GM12892 (cell line): ENCODE measurements at regions not wholly inside any gene's neighbourhood (a gene's known extent, or its start where the extent isn't known, plus 50 kb on each side); places are given as distances from the start of the nearest gene placed in this dataset.

Experiments
- POLR2A ChIP-seq: IDR thresholded peaks from 2 replicates; pipeline ENCODE4 v1.6.1; 2011; ENCODE audit warnings: low read depth, low read length, control low read depth
- POLR2AphosphoS5 ChIP-seq: IDR thresholded peaks from 2 replicates; pipeline ENCODE4 v1.6.1; 2011; ENCODE audit warnings: low read depth, low read length, control low read depth
- TAF1 ChIP-seq: IDR thresholded peaks from 2 replicates; pipeline ENCODE4 v1.6.1; 2011; ENCODE audit warnings: low read depth, mild to moderate bottlenecking, control low read depth, low read length, borderline replicate concordance

DNA sequence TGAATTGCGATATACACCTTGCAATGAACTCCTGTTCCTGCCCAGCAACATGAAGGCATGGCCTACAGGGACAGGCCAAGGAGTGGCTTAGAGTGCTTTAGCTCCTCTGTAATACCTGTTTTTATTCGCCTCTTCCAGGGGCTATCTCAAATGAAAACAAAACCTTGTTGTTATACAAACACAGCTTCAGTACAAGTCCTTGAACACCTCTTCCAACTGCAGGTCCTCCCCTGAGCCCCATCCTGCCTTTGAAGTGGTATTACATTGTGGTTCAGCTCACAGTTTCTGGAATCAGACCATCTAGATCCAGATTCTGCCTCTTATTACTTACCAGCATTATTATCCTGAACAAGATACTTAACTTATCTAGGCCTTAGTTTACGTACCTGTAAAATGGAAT lies 83.0 kb upstream of the HNRNPA3 start:
- TF ChIP-seq POLR2AphosphoS5 (no peak), POLR2A (no peak), TAF1 (no peak)
